ENCODE measurements at regions not wholly inside any gene's neighbourhood (a gene's known extent, or its start where the extent isn't known, plus 50 kb on each side); places are given as distances from the start of the nearest gene placed in this dataset.

DNA sequence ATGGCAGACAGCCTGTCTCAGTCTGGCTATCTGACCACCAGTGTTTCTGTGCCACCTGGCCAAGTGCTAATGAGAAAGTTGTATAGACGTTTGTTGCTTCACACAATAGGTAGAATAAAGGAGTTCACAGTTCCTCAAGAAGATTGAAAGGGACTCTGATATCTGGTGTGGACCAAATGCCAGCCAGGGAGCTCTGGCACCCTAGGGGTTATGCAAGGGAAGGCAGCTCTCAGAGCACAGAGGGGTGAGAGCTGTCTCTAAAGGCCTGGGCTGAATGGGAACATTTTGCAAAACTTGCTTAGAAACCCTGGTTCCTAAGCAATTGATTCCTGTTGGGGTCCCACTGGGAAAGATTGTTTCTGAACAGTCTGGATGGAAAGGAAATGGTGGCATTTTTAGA lies 553.8 kb downstream of the EPHA4 start:
- H3K27ac ChIP-seq (ENCODE audit: low read depth in 2 of 2, low read length in 2 of 2), result no peak overlapping the region
- no peaks in the 10 kb centered on the region for H3K9me3 ChIP-seq (ENCODE audit: control insufficient read depth in 2 of 3, insufficient read depth in 1 of 3, low read length in 3 of 3)
- FAIRE-seq, result no peak
- H3K27me3 ChIP-seq (ENCODE audit: control insufficient read depth, insufficient read depth, low read length), result no peaks in the 10 kb centered on the region
- TF ChIP-seq, protein P1, sequence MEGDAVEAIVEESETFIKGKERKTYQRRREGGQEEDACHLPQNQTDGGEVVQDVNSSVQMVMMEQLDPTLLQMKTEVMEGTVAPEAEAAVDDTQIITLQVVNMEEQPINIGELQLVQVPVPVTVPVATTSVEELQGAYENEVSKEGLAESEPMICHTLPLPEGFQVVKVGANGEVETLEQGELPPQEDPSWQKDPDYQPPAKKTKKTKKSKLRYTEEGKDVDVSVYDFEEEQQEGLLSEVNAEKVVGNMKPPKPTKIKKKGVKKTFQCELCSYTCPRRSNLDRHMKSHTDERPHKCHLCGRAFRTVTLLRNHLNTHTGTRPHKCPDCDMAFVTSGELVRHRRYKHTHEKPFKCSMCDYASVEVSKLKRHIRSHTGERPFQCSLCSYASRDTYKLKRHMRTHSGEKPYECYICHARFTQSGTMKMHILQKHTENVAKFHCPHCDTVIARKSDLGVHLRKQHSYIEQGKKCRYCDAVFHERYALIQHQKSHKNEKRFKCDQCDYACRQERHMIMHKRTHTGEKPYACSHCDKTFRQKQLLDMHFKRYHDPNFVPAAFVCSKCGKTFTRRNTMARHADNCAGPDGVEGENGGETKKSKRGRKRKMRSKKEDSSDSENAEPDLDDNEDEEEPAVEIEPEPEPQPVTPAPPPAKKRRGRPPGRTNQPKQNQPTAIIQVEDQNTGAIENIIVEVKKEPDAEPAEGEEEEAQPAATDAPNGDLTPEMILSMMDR (IDR thresholded peaks at IDR 0.05; ENCODE audit: borderline replicate concordance, extremely low read depth, insufficient read depth), result no peak
- H3K36me3 ChIP-seq (ENCODE audit: control insufficient read depth in 2 of 3, insufficient read depth in 3 of 3, low read length in 3 of 3), result no peaks in the 10 kb centered on the region
- no peaks in the 10 kb centered on the region for H3K4me1 ChIP-seq (ENCODE audit: control insufficient read depth in 2 of 3, insufficient read depth in 2 of 3, low read depth in 1 of 3, low read length in 3 of 3)
- no peak overlapping the region for H3K9ac ChIP-seq (ENCODE audit: low read length in 3 of 3)
- no peak for DNase-seq
- intact Hi-C loops (cut with DNase I), result no loop called here
- no peak overlapping the region for H3K4me3 ChIP-seq (ENCODE audit: low read length in 3 of 3)

DNA sequence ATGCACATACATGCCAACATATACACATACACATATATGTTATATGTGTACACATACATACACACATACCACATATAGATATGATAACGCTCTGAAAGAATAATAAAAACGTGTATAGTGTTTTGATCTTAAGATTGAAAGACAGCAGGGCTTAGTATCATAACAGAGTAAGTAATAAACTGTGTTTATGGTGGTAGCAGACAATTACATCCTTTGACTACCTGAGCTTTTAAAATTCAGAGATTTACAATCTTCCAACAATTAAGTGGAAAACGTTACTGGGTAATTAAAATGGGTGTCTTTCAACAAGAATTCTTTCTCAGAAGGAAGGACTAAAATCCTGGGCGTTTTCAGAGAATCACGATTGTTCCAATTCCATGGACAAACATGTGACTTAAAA lies 552.4 kb downstream of the EPHA4 start:
- Histone ChIP-seq H3K27ac (ENCODE audit: low read depth in 2 of 2, low read length in 2 of 2) (no peak overlapping the region), H3K4me3 (ENCODE audit: low read length in 3 of 3) (no peak overlapping the region), H3K9ac (ENCODE audit: low read length in 3 of 3) (no peak overlapping the region), H3K27me3 (ENCODE audit: control insufficient read depth, insufficient read depth, low read length) (no peaks in the 10 kb centered on the region), H3K4me1 (ENCODE audit: control insufficient read depth in 2 of 3, insufficient read depth in 2 of 3, low read depth in 1 of 3, low read length in 3 of 3) (no peaks in the 10 kb centered on the region), H3K9me3 (ENCODE audit: control insufficient read depth in 2 of 3, insufficient read depth in 1 of 3, low read length in 3 of 3) (no peaks in the 10 kb centered on the region), H3K36me3 (ENCODE audit: control insufficient read depth in 2 of 3, insufficient read depth in 3 of 3, low read length in 3 of 3) (no peaks in the 10 kb centered on the region)
- FAIRE-seq, result no peak
- no peak for DNase-seq
- TF ChIP-seq, protein P1 (IDR thresholded peaks at IDR 0.05; ENCODE audit: borderline replicate concordance, extremely low read depth, insufficient read depth), result no peak
- intact Hi-C loops (cut with DNase I), result no loop called here

DNA sequence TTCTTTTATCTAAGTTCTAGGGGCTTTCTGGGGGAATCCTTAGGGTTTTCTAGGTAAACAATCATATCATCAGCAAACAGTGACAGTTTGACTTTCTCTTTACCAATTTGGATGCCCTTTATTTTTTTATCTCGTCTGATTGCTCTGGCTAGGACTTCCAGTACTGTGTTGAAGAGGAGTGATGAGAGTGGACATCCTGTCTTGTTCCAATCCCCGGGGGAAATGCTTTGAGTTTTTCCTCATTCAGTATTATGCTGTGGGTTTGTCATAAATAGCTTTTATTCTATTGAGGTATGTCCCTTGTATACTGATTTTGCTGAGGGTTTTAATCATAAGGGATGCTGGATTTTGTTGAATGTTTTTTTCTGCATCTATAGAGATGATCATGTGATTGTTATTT lies 549.5 kb downstream of the EPHA4 start:
- Histone ChIP-seq H3K9me3 (ENCODE audit: control insufficient read depth in 2 of 3, insufficient read depth in 1 of 3, low read length in 3 of 3) (no peaks in the 10 kb centered on the region), H3K9ac (ENCODE audit: low read length in 3 of 3) (no peak overlapping the region), H3K36me3 (ENCODE audit: control insufficient read depth in 2 of 3, insufficient read depth in 3 of 3, low read length in 3 of 3) (no peaks in the 10 kb centered on the region), H3K27me3 (ENCODE audit: control insufficient read depth, insufficient read depth, low read length) (no peaks in the 10 kb centered on the region), H3K27ac (ENCODE audit: low read depth in 2 of 2, low read length in 2 of 2) (no peak overlapping the region), H3K4me1 (ENCODE audit: control insufficient read depth in 2 of 3, insufficient read depth in 2 of 3, low read depth in 1 of 3, low read length in 3 of 3) (no peaks in the 10 kb centered on the region), H3K4me3 (ENCODE audit: low read length in 3 of 3) (no peak overlapping the region)
- no peak for FAIRE-seq
- TF ChIP-seq, protein P1 (IDR thresholded peaks at IDR 0.05; ENCODE audit: borderline replicate concordance, extremely low read depth, insufficient read depth), result no peak
- intact Hi-C loops (cut with DNase I), result no loop called here
- DNase-seq, result no peak

DNA sequence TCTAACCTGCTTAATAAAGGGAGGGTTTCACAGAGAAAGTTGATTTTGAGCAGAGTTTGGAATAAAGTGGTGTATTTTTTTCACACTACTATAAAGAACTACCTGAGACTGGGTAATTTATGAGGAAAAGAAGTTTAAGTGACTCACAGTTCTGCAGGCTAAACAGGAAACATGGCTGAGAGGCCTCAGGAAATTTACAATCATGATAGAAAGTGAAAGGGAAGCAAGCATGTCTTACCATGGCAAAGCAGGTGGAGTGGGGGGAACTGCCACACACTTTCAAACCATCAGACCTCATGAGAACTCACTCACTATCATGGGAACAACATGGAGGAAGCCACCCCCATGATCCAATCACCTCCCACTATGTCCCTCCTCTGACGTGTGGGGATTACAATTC lies 546.7 kb downstream of the EPHA4 start:
- DNase-seq, result peak in 2 of 5 donors; percentile 29 to 34
- Histone ChIP-seq H3K36me3 (ENCODE audit: control insufficient read depth in 2 of 3, insufficient read depth in 3 of 3, low read length in 3 of 3) (no peaks in the 10 kb centered on the region), H3K9me3 (ENCODE audit: control insufficient read depth in 2 of 3, insufficient read depth in 1 of 3, low read length in 3 of 3) (no peaks in the 10 kb centered on the region), H3K9ac (ENCODE audit: low read length in 3 of 3) (no peak overlapping the region), H3K4me3 (ENCODE audit: low read length in 3 of 3) (no peak overlapping the region), H3K4me1 (ENCODE audit: control insufficient read depth in 2 of 3, insufficient read depth in 2 of 3, low read depth in 1 of 3, low read length in 3 of 3) (no peaks in the 10 kb centered on the region), H3K27me3 (ENCODE audit: control insufficient read depth, insufficient read depth, low read length) (no peaks in the 10 kb centered on the region), H3K27ac (ENCODE audit: low read depth in 2 of 2, low read length in 2 of 2) (no peak overlapping the region)
- no peak for FAIRE-seq
- TF ChIP-seq, protein P1 (IDR thresholded peaks at IDR 0.05; ENCODE audit: borderline replicate concordance, extremely low read depth, insufficient read depth), result no peak
- intact Hi-C loops (cut with DNase I), result no loop called here

All from kidney (tissue), 13 donors.